AG20443 (cell line): ENCODE measurements at regions not wholly inside any gene's neighbourhood (a gene's known extent, or its start where the extent isn't known, plus 50 kb on each side); places are given as distances from the start of the nearest gene placed in this dataset.

ENCODE experiments used
- DNase-seq: peaks from one replicate; pipeline ENCODE4 v3.0.0; 2012; ENCODE audit warnings: low spot score, mixed read lengths

- DNase-seq, result no peak
Observed at GRCh38 chr4:32161392-32161791, 1441.2 kb downstream of the PCDH7 start.

- DNase-seq, result no peak
Observed at GRCh38 chr4:32163125-32163524, 1443.0 kb downstream of the PCDH7 start.

DNA sequence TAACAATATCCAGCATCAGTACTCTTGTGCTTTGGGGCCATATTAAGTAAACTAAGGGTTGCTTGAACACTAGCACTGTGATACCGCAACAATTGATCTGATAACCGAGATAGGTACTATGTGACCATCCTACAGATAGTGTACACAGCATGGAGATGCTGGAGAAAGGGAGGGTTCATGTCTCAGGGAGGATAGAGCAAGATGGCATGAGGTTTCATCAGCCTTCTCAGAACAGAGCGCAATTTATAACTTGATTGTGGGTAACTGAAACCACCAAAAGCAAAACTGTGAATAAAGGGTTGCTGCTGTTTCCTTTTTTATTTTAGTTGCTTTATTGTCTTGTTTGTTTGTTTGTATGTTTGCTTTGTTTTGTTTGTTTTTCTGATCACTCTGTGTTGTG is 1449.7 kb downstream of the PCDH7 start:
- no peak for DNase-seq

DNA sequence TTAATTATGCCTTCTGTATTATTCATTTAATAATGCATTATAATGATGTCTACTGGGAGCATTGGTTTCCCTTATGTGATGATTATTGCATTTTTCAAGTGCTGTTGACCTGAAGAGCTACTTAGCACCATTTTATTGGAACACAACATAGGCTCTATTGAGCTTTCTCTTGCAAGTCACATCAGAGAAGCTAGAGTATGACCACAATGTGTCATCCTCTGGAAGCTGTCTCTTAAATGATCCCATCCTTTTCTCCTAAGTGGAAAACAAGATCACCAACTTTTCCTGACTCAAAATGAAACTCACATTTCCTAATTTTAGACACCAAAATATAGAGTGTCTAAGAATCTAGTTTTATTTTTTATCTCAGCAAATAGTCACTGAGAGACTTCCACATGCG is 1451.9 kb downstream of the PCDH7 start:
- no peak for DNase-seq

GRCh38 chr4:32172761-32173160 is 1452.6 kb downstream of the PCDH7 start:
- DNase-seq, result no peak

GRCh38 chr4:32180086-32180485 is 1459.9 kb downstream of the PCDH7 start:
- no peak for DNase-seq

DNA sequence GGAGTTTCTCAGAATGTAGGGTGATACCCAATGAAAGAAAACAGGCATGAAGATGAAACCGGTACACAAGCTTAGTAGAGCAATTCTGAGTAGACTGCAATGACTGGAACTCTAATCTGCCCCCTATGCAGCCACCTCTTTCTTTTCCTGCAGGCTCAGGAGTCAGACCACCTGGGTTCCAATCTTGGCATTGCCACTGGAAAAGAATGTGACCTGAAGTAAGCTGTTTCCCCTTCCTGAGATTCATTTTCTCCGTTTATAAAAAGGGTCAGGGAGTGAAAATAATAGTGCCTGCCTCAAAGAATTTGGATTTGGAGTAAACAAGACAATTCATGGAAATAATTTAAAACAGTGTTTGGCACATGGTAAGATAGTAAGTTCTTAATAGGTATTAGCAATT is 1464.0 kb downstream of the PCDH7 start:
- no peak for DNase-seq

- DNase-seq, result peak; percentile 3
Observed at GRCh38 chr4:32189130-32189529, 1469.0 kb downstream of the PCDH7 start.

- no peak for DNase-seq
Observed at GRCh38 chr4:32189788-32190187, 1469.6 kb downstream of the PCDH7 start.

- DNase-seq, result no peak
Observed at GRCh38 chr4:32191961-32192360, 1471.8 kb downstream of the PCDH7 start.

GRCh38 chr4:32192363-32192762 is 1472.2 kb downstream of the PCDH7 start:
- no peak for DNase-seq

DNA sequence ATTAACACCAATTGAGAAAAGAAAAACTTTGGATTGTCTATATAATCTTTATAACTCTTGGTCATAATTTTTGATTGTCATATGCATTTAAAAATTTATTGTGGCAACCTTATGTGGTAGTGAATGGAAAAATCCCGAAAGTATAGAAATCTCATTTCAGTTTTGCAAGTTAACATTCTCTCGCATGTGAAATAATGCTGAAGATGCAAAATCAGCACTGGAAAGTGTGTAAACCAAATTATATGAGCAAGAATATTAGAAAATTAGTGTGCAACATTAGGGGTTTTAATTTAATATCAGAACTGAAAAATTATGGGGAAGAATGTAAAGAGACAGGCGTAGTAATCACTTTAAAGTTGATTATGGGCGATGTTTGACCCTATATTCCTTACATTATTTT is 1472.8 kb downstream of the PCDH7 start:
- DNase-seq, result no peak

DNA sequence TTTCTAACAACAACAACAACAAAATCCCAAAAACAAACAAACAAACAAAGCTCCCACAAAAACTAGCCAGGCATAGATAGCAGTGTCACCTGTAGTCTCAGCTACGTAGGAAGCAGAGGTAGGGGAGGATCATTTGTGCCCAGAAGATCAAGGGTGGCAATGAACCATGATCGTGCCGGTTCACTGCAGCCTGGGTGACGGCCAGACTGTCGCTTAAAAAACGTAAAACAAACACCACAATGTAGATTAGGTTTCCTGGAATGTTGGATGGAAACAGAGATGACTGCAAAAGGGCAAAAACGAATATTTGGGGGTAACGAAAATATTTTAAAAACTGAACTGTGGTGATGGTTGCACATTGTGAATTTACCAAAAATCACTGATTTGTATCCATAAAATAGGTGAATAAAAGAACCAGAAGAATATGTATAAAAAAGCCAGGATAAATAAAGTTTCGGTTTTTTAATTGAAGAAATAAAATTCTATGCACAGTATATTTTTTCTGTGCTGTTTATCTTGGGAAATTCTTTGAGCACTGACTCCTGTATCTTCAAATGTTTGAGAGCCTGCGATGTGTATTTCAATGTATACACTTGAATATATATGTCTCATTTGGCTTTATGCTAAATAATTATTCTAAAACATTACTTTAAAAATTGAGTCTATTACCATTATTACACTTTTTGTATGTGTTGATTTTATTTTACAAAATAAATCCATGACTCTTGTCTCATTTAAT is 1477.0 kb downstream of the PCDH7 start:
- DNase-seq, result no peak

DNA sequence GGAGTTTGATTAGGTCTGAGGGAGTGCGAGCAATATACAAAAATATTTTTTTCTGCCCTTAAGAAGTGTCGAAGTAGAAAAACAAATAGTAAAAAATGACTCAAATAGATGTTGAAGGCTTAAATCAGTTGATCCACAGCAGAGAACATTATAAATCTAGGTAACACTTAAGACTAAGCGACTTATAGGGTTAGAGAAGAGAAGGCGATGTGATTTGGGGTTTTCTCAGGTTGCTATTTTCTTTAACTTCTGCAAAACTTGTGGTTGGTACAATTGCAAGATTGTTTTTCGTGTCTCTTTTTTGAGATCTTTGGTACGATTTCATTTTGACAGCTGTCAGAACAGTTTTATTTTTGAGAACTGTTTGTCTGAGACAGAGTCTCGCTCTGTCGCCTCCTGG is 1479.5 kb downstream of the PCDH7 start:
- DNase-seq, result no peak

DNA sequence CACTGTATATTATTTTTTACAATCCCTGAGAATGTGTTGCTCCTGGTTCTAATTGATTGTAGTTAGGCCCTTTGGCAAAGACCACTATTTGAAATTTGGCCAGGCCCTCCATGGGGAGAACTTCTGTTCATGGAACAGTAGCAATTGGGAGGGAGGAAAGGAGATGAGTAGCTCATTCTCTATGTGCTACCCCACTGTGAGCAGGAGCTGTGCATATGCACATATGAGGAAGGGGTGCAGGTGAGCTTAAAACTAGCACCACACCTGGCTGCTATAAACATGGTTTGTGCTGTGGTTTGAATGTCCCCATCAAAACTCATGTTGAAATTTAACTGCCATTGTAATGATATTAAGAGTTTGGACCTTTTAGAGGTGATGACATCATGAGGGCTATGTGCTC is 1483.2 kb downstream of the PCDH7 start:
- no peak for DNase-seq

GRCh38 chr4:32206756-32207155 is 1486.6 kb downstream of the PCDH7 start:
- DNase-seq, result no peak

- DNase-seq, result no peak
Observed at GRCh38 chr4:32207456-32207855, 1487.3 kb downstream of the PCDH7 start.

- no peak for DNase-seq
Observed at GRCh38 chr4:32215277-32215676, 1495.1 kb downstream of the PCDH7 start.

DNA sequence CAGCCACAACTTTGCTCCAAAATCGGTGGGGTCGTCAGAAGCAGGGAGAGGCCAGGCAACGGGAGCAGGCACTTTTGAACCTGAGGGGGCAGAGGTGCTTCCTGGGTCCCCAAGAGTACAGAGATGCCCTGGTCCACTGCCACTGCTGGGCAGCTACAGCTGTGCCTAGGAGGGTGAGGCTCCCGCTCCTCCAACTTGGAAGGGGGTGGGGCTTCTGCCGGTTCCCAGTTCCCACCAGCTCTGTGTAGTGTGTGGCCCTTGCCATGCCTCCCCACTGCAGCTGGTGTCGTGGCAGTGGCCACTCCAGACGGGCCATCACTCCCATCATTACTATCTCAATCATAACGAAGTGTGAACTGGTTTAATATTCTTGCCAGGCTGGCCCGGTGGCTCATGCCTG is 1496.3 kb downstream of the PCDH7 start:
- no peak for DNase-seq

DNA sequence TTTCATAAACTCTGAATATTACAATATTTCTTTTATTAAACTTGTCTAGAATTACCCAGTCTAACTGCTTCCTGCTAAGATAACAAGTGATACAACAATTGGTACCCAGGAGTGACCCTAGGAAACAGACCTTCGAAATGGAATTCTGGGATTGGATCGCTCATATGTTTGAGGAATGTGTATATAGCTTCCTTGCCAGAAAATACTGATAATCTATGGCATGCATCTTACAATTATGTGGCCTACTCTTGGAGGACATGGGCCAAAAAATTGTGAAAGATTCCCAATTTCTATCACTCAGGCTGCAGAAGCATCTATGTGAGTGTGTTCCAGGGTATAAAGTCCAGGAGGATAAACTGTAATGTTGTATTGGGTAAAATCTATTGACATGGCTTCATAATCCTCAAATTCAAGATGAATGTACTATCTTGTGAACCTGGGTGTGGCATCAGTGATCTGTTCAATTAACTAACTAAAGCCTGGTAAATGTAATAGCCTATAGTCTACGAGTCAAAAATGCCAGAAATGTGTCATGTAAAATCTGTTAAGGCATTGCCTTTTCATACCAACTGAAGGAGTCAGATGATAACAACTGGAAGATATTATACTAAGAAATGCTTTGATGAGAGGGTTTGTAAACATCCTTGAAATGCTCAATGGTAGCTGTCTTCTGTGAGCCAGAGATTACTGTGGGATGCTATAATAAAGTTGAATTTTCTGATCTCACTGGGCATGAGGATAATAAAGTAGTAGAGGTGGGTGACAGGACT is 1499.3 kb downstream of the PCDH7 start:
- no peak for DNase-seq

- no peak for DNase-seq
Observed at GRCh38 chr4:32226204-32226603, 1506.0 kb downstream of the PCDH7 start.

DNA sequence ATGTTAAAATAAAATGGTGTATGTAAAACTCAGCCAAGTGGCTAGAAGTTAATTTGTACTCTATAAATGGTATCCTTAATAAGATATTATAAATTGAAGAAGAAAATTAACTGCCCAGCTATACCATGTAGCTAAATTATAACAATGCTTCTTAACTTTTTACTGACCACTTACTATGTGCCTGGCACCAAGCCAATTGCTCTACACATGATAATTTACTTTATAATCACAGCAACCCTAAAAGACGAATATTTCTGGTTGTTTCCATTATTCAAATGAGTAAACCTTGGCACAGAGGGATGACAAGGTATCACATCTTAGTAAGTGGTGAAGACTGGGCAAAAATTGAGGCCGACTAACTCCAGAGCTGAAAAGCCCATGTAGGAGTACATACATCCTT is 1506.6 kb downstream of the PCDH7 start:
- DNase-seq, result no peak

- no peak for DNase-seq
Observed at GRCh38 chr4:32243926-32244325, 1523.8 kb downstream of the PCDH7 start.

- no peak for DNase-seq
Observed at GRCh38 chr4:32249040-32249439, 1528.9 kb downstream of the PCDH7 start.
